ENCODE measurements at regions not wholly inside any gene's neighbourhood (a gene's known extent, or its start where the extent isn't known, plus 50 kb on each side); places are given as distances from the start of the nearest gene placed in this dataset.
"Not testable (repeated sequence)": the region's sequence is repeated elsewhere in the genome, so short reads cannot be mapped to it uniquely, and the experiment has no call there.

- Histone ChIP-seq H3K9me3 (no peaks in the 10 kb centered on the region), H3K4me1 (no peaks in the 10 kb centered on the region), H3K4me3 (no peak overlapping the region), H3K27ac (no peak overlapping the region), H3K36me3 (no peaks in the 10 kb centered on the region), H3K27me3 (no peaks in the 10 kb centered on the region)
- intact Hi-C loops (cut with DNase I), result no loop called here
- DNase-seq (no peak), ATAC-seq (no peak)
- no peak for TF ChIP-seq CTCF (IDR thresholded peaks at IDR 0.05)
Observed at GRCh38 chr1:191074881-191075280, 597.2 kb upstream of the BRINP3 start.

GRCh38 chr1:191083090-191083489, 605.4 kb upstream of the BRINP3 start:
- ATAC-seq; H3K4me1 ChIP-seq; H3K27me3 ChIP-seq; H3K4me3 ChIP-seq; DNase-seq; H3K36me3 ChIP-seq; H3K27ac ChIP-seq; intact Hi-C loops (cut with DNase I); H3K9me3 ChIP-seq: not testable (repeated sequence)

- no peak for ATAC-seq
- no peak for TF ChIP-seq CTCF (IDR thresholded peaks at IDR 0.05)
- no peaks in the 10 kb centered on the region for H3K36me3 ChIP-seq
- no peaks in the 10 kb centered on the region for H3K9me3 ChIP-seq
- intact Hi-C loops (cut with DNase I), result no loop called here
- no peak for DNase-seq
- no peaks in the 10 kb centered on the region for H3K27me3 ChIP-seq
- H3K4me3 ChIP-seq, result no peak overlapping the region
- H3K4me1 ChIP-seq, result no peaks in the 10 kb centered on the region
- no peak overlapping the region for H3K27ac ChIP-seq
Observed at GRCh38 chr1:191085121-191085520, 607.5 kb upstream of the BRINP3 start.

- Histone ChIP-seq H3K36me3 (no peaks in the 10 kb centered on the region), H3K4me3 (no peak overlapping the region), H3K27ac (no peak overlapping the region), H3K4me1 (no peaks in the 10 kb centered on the region), H3K27me3 (no peaks in the 10 kb centered on the region), H3K9me3 (no peaks in the 10 kb centered on the region)
- DNase-seq, result no peak
- no peak for ATAC-seq
- no peak for TF ChIP-seq CTCF (IDR thresholded peaks at IDR 0.05)
- intact Hi-C loops (cut with DNase I), result no loop called here
Observed at GRCh38 chr1:191086910-191087309, 609.2 kb upstream of the BRINP3 start.

GRCh38 chr1:191096405-191096804, 618.7 kb upstream of the BRINP3 start:
- no peak for TF ChIP-seq CTCF (IDR thresholded peaks at IDR 0.05)
- intact Hi-C loops (cut with DNase I), result no loop called here
- no peak for DNase-seq
- Histone ChIP-seq H3K27me3 (no peaks in the 10 kb centered on the region), H3K9me3 (no peaks in the 10 kb centered on the region), H3K4me1 (no peaks in the 10 kb centered on the region), H3K27ac (no peak overlapping the region), H3K36me3 (no peaks in the 10 kb centered on the region), H3K4me3 (no peak overlapping the region)
- ATAC-seq, result no peak

GRCh38 chr1:191099696-191100095, 622.0 kb upstream of the BRINP3 start:
- Histone ChIP-seq H3K4me3 (no peak overlapping the region), H3K4me1 (no peaks in the 10 kb centered on the region), H3K27me3 (no peaks in the 10 kb centered on the region), H3K9me3 (no peaks in the 10 kb centered on the region), H3K36me3 (no peaks in the 10 kb centered on the region), H3K27ac (no peak overlapping the region)
- ATAC-seq, result no peak
- intact Hi-C loops (cut with DNase I), result no loop called here
- no peak for DNase-seq
- TF ChIP-seq CTCF (IDR thresholded peaks at IDR 0.05), result no peak
